ENCODE measurements at regions not wholly inside any gene's neighbourhood (a gene's known extent, or its start where the extent isn't known, plus 50 kb on each side); places are given as distances from the start of the nearest gene placed in this dataset.
"Not testable (repeated sequence)": the region's sequence is repeated elsewhere in the genome, so short reads cannot be mapped to it uniquely, and the experiment has no call there.

DNA sequence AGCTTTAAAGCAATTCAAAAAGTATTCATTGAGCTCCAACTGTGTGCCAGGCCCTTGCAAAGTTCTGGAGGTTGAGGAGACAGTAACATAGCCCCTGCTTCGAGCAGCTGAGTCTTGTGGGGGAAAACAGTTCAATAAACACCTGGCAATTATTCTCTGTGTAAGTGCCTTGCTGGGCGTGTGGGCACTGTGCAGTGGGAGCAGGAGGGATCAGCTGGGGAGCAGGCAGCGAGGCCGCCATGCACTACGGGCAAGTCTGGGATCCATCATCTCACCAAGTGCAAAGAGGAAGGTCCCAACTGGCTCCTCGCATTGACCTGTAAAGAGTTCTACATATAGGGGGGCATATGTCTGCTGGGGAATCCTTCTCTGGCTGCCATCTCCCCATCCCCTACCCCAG, 342.2 kb upstream of the HS6ST1 start:
- DNase-seq (ENCODE audit: low spot score), result no peak

DNA sequence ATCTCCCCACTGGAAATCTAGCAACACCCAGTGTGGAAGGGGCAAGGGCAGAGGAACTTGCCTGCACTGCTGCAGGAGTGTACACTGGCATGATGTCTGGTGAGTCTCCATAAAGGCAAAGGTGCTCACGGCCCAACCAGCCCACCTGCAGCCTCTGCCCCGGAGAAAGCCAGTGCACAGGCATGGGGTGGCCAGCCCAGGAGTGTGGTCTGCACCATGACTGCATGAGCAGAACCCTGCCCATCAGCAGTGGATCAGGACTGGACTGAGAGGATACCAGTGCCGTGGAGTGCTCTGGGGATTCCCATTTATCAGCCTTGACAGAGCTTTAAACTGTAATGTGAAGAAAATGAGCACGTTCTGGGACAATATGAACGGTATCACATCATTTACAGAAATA, 342.6 kb upstream of the HS6ST1 start:
- DNase-seq (ENCODE audit: low spot score), result no peak

DNA sequence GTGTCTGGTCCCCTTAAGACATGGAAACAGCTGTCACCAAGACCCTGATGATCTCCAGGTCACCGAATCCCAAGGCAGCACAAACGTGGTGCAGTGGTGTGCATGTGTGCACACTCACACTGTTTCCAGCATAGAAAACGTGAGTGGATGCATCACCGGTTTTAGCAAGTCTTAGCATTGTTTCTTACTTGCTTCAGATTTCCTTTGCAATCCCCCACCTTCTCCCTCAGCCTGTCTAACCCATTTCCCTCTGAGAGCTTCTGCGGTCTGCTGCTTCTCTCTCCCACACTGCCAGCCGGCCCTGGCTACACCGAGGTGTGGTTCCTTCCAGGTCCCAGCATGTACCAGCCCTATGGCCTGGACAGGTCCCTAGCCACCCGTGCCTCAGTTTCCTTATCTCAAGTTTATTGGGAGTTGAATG, 343.4 kb upstream of the HS6ST1 start:
- DNase-seq (ENCODE audit: low spot score), result no peak

DNA sequence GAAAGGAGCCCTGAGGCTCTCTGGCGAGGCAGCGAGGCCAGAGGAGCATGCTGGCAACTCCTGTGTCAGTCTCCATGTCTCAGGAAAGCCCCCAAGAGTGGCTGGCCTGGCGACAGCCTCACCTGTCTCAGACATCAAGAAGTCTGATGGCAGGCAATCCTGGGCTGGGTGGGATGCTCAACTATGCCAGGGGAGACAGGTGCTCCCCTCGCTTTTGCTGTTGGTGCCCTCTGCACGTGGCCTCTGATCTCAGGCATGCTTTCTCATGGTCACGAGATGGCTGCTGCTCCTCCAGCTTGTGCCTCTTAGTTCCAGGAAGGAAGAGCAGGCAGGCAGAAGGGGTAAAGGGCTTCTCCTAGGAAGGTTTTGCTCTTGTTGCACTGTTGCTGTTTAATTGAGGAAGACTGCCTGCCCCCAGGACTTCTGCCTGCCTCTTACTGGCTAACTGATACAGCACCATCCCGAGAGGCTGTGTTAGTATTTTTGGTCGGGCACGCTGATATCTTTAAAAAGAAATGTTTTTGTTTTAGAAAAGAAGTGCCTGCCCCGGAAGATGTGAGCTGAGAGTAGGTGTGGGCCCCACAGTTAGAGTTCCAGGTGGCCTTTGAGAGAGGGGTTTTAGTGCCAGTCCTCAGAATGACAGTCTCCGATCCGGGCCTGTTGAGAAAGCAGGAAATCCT, 344.8 kb upstream of the HS6ST1 start:
- no peak for DNase-seq (ENCODE audit: low spot score)

DNA sequence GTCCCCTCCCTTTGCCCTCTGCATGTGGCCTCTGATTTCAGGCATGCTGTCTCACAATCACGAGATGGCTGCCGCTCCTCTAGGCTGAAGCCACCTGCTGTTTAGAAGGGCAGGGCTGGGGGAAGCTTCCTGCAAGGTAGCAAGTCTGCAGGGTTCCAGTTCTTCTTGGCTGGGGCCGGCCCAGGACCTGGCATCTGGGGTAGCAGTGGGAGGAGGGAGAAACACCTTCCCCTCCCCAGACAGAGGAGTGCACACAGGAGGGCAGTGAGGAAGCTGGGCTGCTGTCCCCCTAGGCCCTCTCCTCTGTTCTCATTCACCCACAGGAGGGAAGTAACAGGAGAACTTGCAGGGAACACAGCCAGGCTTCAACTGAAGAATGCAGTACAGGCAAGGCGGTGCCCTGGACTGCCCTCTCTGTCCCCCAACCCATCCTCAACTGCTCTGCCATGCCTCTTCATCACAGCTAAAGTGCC, 345.9 kb upstream of the HS6ST1 start:
- no peak for DNase-seq (ENCODE audit: low spot score)

DNA sequence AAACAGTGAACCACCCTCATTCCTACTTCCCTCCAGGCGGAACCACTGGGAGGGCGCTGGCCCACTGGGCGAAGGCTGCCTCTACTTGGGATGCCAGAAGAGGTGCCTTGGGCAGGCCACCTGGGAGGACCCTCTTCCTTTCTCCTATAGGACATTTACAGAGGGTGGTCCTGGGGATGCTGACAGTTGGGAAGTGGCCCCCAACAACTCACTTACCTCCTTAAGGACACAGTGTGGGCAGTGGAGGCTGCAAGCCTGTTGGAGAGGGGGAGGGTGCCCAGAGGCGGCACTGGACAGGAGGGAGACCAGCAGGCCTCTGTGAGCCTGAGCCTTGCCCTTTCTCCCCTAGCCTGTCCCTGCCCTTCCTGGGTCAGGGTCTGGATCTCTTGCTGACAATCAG, 346.4 kb upstream of the HS6ST1 start:
- no peak for DNase-seq (ENCODE audit: low spot score)

DNA sequence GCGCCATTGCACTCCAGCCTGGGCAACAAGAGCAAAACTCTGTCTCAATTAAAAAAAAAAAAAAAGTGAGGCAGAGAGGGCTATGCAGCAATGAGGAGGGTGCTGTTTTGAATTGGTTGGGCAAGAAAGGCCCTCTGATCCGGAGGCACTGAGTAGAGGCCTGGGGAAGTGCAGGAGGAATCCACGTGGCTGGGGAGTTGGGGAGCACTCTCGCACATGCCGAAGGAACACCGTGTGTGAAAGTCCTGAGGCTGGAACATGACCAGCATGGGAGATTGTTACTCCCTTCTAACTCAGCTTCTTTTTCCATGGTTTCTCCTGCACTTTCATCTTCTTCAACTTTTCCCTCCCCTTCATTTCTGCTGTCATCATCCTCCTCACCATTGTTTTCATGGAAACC, 347.9 kb upstream of the HS6ST1 start:
- DNase-seq (ENCODE audit: low spot score), result no peak

DNA sequence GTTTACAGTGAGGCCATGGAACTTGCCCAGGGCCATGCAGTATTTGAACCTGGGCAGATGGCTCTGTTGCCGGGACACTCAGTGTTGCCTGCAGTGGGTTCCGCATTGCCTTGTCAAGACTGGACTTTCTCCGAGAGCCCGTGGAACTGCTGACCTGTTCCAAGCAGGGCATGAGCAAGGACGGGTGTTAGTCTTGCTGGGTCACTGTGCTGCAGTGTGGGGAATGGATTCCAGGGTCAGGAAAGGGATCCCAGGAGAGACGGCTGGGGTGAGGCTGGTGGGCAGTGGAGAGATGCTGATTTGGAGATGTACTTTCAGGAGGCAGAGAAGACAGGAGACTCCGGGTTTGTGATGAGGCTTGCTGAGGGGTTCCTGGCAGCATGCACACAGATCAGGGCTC, 348.7 kb upstream of the HS6ST1 start:
- DNase-seq (ENCODE audit: low spot score), result no peak

DNA sequence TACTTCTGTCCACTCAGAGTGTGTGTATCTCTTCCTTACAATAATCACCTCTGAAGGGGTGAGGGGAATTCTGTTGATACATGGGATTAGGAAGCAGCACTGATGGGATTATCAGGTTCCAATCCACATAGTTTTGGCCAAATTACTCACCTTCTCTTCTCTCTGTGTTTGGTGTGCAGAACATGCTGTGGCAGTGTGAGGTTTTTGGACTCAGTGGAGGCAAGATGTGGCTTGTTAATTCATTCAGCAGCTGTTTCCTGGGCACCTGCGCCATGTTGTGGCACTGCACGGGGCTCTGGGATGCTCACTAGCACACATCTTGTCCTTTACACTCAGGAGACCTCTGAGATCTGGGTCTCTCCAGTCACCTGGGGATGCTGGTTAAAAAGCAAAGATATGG, 350.3 kb upstream of the HS6ST1 start:
- DNase-seq (ENCODE audit: low spot score), result no peak

DNA sequence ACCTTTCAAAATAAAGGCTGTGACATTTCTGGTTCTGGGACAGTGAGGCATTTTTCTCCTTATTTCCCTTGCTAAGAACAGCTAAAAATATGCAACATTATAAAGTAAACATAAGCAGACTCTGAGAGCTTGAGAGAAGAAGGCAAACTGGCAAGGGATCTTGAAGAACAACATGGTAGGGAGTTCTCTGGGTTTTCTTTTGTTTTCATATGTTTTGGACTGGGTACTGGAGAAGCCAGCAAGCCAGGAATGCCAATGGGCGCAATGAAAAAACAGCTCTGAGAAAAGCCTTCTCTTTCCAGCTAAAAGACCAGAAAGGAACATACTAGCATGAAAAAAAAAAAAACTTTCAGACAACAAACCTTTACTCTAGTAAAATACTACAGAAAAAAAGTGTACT, 351.4 kb upstream of the HS6ST1 start:
- DNase-seq (ENCODE audit: low spot score), result no peak

DNA sequence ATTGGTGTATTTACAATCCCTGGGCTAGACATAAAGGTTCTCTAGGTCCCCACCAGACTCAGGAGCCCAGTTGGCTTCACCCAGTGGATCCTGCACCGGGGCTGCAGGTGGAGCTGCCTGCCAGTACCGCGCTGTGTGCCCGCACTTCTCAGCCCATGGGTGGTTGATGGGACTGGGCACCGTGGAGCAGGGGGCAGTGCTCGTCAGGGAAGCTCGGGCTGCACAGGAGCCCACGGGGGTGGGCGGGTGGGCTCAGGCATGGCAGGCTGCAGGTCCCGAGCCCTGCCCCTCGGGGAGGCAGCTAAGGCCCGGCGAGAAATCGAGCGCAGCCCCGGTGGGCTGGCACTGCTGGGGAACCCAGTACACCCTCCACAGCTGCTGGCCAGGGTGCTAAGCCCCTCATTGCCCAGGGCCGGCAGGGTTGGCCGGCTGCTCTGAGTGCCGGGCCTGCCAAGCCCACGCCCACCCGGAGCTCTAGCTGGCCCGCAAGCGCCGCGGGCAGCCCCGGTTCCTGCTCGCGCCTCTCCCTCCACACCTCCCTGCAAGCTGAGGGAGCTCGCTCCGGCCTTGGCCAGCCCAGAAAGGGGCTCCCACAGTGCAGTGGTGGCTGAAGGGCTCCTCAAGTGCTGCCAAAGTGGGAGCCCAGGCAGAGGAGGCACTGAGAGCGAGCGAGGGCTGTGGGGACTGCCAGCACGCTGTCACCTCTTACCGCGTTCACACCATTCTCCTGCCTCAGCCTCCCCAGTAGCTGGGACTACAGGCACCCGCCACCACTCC, 353.5 kb upstream of the HS6ST1 start:
- DNase-seq (ENCODE audit: low spot score), result not testable (repeated sequence)

DNA sequence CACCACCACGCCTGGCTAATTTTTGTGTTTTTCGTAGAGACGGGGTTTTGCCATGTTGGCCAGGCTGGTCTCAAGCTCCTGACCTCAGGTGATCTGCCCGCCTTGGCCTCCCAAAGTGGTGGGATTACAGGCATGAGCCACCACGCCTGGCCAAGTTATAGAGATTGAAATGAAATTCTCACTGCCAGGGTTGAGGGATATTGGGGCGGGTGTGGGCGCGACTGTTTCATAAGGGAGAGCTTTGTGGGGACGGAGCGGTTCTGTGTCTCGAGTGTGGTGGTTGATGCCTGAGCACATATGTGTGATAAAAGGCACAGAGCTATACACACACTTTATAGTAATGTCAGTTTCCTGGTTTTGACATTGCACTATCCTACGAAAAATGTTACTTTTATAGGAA, 361.0 kb upstream of the HS6ST1 start:
- DNase-seq (ENCODE audit: low spot score), result not testable (repeated sequence)

DNA sequence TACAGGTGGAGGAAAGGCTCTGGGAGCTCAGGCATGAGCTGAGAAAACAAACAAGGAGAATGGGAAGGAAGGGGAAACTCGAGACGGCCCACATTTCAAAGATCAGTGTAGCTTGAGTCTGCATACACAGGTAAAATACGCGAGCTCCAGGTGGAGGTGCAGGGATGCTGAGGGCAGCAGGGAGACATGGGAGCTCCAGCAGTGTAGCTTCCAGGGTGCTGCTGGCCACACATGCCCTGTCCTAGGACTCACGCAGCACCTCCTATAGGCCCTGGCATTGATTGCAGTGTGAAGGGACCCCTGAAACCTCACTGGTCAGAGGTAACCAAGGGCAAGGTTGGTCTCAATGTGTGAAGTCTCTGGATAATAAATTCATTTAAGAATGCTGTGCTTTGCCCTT, 362.8 kb upstream of the HS6ST1 start:
- DNase-seq (ENCODE audit: low spot score), result no peak

DNA sequence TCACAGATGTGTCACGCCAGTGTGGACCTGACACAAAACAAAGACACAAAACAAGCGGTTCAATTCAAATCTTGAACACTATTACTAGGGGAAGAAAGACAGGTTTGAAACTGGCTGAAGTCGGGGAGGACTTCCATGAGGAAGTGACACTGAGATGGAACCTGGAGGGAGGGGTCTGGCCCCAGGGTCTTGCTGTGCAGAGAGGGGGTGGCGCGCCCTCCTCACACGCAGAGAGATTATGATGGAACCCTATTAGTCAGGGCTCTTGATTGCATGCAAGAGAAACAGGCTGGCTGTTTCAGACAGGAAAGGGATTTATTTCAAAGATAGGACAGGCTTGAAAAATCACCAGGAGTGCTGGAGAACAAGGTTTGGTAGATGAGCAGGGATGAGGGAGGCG, 363.6 kb upstream of the HS6ST1 start:
- no peak for DNase-seq (ENCODE audit: low spot score)

DNA sequence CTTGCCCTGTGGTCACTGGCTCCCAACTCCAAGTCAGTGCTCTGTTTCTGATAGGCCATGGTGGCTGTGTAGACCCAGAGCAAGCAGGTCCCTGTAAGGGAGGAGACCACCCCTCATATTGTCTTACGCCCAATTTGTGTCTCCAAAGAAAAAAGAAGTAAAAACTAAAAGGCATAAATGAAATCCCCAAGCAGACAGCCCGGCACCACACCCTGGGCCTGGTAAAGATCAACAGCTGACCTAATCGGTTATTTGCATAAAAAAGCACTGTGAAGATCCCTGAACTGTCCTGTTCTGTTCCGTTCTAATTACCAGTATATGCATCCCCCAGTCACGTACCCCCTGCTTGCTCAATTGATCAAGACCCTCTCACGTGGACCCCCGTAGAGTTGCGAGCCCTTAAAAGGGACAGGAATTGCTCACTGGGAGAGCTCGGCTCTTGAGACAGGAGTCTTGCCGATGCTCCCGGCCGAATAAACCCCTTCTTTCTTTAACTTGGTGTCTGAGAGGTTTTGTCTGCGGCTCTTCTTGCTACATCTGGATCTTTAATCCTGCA, 364.1 kb upstream of the HS6ST1 start:
- no peak for DNase-seq (ENCODE audit: low spot score)

DNA sequence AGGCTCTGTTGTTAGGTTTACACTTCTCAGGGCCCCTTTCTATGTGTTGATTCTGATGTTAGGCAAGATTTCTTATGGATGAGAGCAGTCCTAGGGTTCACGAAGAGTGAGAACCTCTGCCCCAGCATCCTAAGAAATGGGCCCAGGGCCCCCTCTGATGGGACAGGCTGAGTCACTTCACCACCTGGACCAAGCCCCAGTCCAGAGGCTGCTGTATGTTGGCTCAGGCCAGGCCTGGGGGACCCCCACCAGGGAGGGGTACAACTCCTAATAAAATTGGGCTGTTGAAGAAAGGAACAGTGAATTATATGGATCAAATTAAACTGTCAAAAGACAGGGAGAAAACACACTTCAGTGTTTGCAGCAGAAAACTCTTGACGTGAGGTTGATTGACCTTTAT, 365.9 kb upstream of the HS6ST1 start:
- DNase-seq (ENCODE audit: low spot score), result no peak

DNA sequence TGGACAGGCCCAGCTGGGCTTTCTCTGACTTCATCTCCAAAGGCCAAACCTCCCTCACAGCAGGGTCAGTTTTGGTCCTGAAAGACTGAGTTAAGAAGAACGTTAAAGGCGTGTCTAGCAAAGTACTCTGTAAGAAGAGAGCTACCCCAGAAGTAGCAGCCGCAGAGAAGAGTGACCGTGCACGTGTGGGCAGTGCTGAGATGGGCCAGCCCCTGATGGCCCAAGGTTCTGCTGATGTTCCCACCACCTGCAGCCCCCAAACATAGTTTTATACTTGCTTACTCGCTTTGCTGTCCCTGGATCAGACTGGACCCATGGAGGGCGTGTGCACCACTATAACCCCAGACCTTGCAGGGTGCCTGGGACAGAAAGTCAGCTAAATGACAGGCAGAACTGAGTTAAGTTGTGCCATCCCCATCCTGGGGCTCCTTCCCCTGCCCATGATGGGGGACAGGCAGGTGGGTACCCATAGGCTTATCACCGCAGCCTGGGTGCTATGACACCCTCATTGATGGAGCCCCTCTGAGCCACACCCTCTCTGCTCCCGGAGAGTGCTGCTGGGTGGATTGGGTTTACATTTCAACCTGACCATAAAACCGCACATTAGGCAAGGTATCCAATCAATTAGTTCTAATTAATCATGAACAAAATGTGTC, 367.3 kb upstream of the HS6ST1 start:
- DNase-seq (ENCODE audit: low spot score), result no peak

DNA sequence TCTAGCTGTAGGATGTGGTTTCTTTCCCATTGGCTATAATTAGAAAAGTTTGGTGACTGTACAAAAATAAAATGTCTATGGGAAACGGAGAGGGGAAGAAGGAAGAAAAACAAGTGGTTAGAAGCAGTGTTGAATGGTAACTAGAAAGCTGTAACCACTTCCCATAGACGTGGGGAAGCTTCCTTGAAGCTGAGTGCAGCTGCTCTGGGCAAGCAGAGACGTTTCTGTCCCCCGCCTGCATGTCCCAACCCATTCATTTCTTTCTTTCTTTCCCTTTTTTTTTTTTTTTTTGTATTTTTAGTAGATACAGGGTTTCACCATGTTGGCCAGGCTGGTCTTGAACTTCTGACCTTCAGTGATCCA, 367.8 kb upstream of the HS6ST1 start:
- no peak for DNase-seq (ENCODE audit: low spot score)

DNA sequence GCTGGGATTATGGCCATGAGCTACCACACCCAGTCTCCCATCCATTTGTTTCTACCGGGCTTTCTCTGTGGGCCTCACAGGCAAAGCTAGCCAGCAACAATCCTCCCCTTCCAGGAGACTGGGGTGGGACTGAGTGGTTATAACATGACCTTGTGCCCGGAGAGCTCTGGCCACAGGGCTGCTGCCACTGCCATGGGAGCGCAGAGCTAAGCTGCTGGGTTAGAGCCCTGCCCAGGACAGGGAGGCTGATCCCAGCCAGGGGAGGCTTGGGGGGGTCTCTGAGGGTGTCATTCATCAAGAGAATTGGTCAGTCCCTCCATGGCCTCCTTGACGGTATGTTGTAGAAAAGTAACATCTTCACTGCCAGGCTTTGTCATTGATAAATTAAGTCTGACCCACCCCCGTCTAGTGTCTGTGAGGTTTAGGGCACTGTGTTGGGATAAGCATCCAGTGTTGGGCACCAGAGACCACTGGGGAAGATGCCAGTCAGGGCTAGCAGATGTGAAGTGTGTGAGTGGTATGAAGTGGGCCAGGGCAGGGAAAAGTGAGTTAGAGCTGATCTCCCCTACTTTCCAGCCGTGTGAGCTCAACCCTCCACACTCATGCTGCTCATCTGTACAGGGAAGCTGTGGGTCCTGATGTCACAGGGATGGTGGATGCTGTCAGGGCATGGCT, 368.4 kb upstream of the HS6ST1 start:
- DNase-seq (ENCODE audit: low spot score), result no peak

DNA sequence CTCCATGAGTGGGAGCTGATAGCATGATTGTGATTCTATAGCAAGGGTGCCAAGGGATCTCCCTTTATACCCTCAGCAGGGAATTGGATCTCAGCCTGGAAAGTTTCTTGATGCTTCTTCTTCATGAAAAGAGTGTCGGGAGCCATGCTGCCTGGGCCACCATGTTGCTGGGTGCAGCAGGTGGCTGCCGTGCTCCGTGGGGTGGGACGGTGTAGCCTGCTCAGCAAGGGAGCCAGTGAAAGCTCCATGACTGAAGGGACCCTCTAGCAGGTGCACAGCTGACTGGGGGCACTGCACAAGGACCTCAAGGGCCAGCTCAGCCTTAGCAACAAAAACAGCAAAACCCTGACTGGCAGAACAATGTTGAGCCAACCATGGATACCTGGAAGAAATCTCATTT, 368.9 kb upstream of the HS6ST1 start:
- no peak for DNase-seq (ENCODE audit: low spot score)

DNA sequence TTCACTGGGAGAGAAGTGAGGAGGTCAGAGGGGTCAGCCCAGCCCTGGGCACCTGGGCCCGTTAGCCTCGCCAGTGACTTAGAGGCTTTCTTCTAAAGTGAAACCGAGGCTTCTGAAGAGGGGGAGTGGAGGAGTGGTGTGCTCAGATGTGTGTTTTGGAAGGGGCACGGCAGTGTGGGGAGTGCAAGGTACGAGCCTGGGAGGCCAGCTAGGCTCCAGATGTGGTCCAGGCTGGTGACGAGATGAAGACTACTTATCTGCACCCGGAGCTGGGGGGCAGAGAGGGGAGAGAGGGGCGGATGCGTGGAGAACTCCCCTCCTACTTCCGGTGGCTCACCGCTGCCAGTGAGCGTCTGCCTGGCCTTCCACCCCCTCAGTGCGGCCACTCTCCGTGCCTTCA, 371.3 kb upstream of the HS6ST1 start:
- no peak for DNase-seq (ENCODE audit: low spot score)

DNA sequence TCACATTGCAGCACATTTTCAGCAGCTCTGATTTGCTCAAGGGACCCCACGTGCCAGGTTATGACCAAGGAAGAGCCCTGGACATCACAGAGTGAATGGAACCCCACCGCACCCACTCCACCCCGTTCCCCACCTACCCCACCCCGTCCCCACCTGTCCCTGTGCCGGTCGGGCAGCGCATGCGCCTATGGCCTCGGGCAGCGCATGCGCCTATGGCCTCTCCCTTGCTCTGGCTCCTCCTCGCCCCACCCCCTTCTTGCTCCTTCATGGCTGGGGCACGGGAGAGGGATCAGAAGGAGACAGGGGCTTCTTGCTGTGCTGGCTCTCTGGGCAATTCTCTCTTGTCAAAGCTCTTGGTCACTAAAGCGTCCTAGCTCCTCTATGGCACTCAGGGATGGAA, 371.8 kb upstream of the HS6ST1 start:
- no peak for DNase-seq (ENCODE audit: low spot score)
